HG03095 (cell line): ENCODE measurements at regions not wholly inside any gene's neighbourhood (a gene's known extent, or its start where the extent isn't known, plus 50 kb on each side); places are given as distances from the start of the nearest gene placed in this dataset.
A peak's percentile ranks its signal among the peaks of the same experiment; 100 is the strongest.
"Not testable (repeated sequence)": the region's sequence is repeated elsewhere in the genome, so short reads cannot be mapped to it uniquely, and the experiment has no call there.

Experiments
- ATAC-seq: cut with Tn5 transposase; IDR thresholded peaks from one replicate; pipeline ENCODE4 v1.9.1; 2021; ENCODE audit warnings: moderate library complexity; ENCODE audit not compliant: unreplicated experiment

GRCh38 chr16:29115802-29116141, 130.9 kb downstream of the LAT start:
- ATAC-seq = not testable (repeated sequence)

- not testable (repeated sequence) for ATAC-seq
Measured at GRCh38 chr16:29114989-29115801, 130.3 kb downstream of the LAT start.

- ATAC-seq = no peak
Measured at GRCh38 chr16:29114574-29114973, 129.7 kb downstream of the LAT start.

- not testable (repeated sequence) for ATAC-seq
Measured at GRCh38 chr16:29113446-29113845, 128.6 kb downstream of the LAT start.

- no peak for ATAC-seq
Measured at GRCh38 chr16:29112755-29113347, 128.0 kb downstream of the LAT start.

- ATAC-seq = not testable (repeated sequence)
Measured at GRCh38 chr16:29111901-29112680, 127.2 kb downstream of the LAT start.

GRCh38 chr16:29111421-29111820, 126.6 kb downstream of the LAT start:
- ATAC-seq = no peak

- ATAC-seq = not testable (repeated sequence)
Measured at GRCh38 chr16:29108625-29109169, 123.8 kb downstream of the LAT start.

- no peak for ATAC-seq
Measured at GRCh38 chr16:29107299-29107698, 122.4 kb downstream of the LAT start.

- not testable (repeated sequence) for ATAC-seq
Measured at GRCh38 chr16:29106259-29106908, 121.5 kb downstream of the LAT start.

GRCh38 chr16:29104600-29104999, 119.7 kb downstream of the LAT start:
- ATAC-seq = not testable (repeated sequence)

- not testable (repeated sequence) for ATAC-seq
Measured at GRCh38 chr16:29097965-29098364, 113.1 kb downstream of the LAT start.

- not testable (repeated sequence) for ATAC-seq
Measured at GRCh38 chr16:29094729-29095624, 110.1 kb downstream of the LAT start.

- ATAC-seq = not testable (repeated sequence)
Measured at GRCh38 chr16:29094325-29094724, 109.5 kb downstream of the LAT start.

GRCh38 chr16:29089679-29090078, 104.8 kb downstream of the LAT start:
- ATAC-seq = not testable (repeated sequence)

- ATAC-seq = not testable (repeated sequence)
Measured at GRCh38 chr16:29087673-29088072, 102.8 kb downstream of the LAT start.

- ATAC-seq = not testable (repeated sequence)
Measured at GRCh38 chr16:29081829-29082639, 97.2 kb downstream of the LAT start.

- ATAC-seq = peak; percentile 63
Measured at GRCh38 chr16:29074554-29075402, 89.9 kb downstream of the LAT start.
